Ovary (tissue), 7 donors: ENCODE measurements at regions not wholly inside any gene's neighbourhood (a gene's known extent, or its start where the extent isn't known, plus 50 kb on each side); places are given as distances from the start of the nearest gene placed in this dataset.

Experiments used
- DNase-seq, 5 donors: peaks; one replicate each; pipeline ENCODE4 v3.0.0-alpha.2; 2019 to 2020
- H3K27ac ChIP-seq, 2 donors: fragments of 200-600 bp; one replicate each; pipeline versions ENCODE4 v1.5.1 to v1.8.0; 2019 to 2022
- H3K27me3 ChIP-seq: fragments of 200-600 bp; one replicate; pipeline ENCODE4 v1.8.0; 2022
- H3K36me3 ChIP-seq: fragments of 200-600 bp; sonication (generic); one replicate; pipeline ENCODE4 v1.5.1; 2019
- H3K4me1 ChIP-seq: one replicate; pipeline ENCODE4 v1.8.1; 2013; ENCODE audit warnings: mild to moderate bottlenecking, moderate library complexity; ENCODE audit not compliant: insufficient read depth
- H3K4me3 ChIP-seq: fragments of 200-600 bp; sonication (generic); one replicate; pipeline ENCODE4 v1.5.1; 2017
- H3K9me3 ChIP-seq, 2 donors: fragments of 200-600 bp in 1 of 2; sonication (generic) in 1 of 2; one replicate each; pipeline versions ENCODE4 v1.5.1 to v1.8.1; 2013 to 2019; ENCODE audit warnings: mild to moderate bottlenecking in 1 of 2, moderate library complexity in 1 of 2
- EP300 ChIP-seq: sonication (generic); formaldehyde crosslinking; IDR thresholded peaks from one replicate; pipeline ENCODE4 v1.6.1; 2017; ENCODE audit warnings: antibody characterized with exemption
- POLR2A ChIP-seq: fragments of 450-650 bp; IDR thresholded peaks from one replicate; pipeline ENCODE4 v1.6.1; 2017; ENCODE audit warnings: antibody characterized with exemption, mild to moderate bottlenecking, moderate library complexity
- WGBS, 3 donors: extraction: QIAGEN DNeasy Blood & Tissue Kit in 1 of 3; methylation state at CpG; one replicate each; pipeline versions ENCODE4 v1.1.5 to v1.1.7; 2013 to 2017; 5-methylcytosine and 5-hydroxymethylcytosine counted together
- intact Hi-C, 4 donors: fragments of 100-400 bp; cut with DNase I; formaldehyde crosslinking; loops; one replicate each; pipeline versions ENCODE4 v1.11.0 to v1.15.1; 2022 to 2023
- TF ChIP-seq, protein P1 (sequence below), 3 donors: fragments of 450-650 bp in 2 of 3; fragments of 200-600 bp in 1 of 3; IDR thresholded peaks; one replicate each; pipeline versions ENCODE4 v1.5.1 to v1.8.0; 2016 to 2022; ENCODE audit warnings: antibody characterized with exemption in 3 of 3, mild to moderate bottlenecking in 1 of 3
- donor health status: DM: no; HTN: no; CAD: no; lungs with moderate emphysema.
- donor health status: DM: no; HTN: no; CAD: no.
- donor health status: Bipolar disorder and iron deficiency.
- donor health status: DM: no; HTN: no; CAD: no.
- donor health status: DM: yes; HTN: yes; CAD: no.

DNA sequence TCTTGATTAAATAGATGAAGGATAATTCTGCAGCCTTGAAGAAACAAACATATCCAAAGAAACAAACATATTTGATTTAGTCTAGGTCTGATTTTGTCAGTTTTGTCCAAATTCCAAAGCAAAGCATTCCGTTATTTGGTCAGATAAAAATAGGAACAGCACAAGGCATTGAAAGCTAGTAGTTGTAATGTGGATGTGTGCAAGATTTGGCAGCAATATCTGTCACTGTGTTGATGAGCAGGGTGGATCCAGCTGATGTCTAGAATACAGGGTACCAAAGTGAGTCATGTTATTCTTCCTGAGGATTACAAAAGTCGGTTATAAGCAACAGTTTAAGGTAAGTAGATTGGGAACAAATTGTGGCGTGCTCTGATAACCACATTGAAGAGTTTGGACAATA, 69.3 kb upstream of the PLPPR1 start:
- DNase-seq, result no peak
- Histone ChIP-seq H3K27me3 (no peaks in the 10 kb centered on the region), H3K4me3 (no peak overlapping the region), H3K36me3 (no peaks in the 10 kb centered on the region), H3K9me3 (no peaks in the 10 kb centered on the region), H3K4me1 (no peaks in the 10 kb centered on the region), H3K27ac (no peak overlapping the region)
- 68 to 82% (median 71%) methylated on average over 3 of the region's 3 CpGs for WGBS, 3 donors
- no peak for TF ChIP-seq EP300
- TF ChIP-seq, protein P1, sequence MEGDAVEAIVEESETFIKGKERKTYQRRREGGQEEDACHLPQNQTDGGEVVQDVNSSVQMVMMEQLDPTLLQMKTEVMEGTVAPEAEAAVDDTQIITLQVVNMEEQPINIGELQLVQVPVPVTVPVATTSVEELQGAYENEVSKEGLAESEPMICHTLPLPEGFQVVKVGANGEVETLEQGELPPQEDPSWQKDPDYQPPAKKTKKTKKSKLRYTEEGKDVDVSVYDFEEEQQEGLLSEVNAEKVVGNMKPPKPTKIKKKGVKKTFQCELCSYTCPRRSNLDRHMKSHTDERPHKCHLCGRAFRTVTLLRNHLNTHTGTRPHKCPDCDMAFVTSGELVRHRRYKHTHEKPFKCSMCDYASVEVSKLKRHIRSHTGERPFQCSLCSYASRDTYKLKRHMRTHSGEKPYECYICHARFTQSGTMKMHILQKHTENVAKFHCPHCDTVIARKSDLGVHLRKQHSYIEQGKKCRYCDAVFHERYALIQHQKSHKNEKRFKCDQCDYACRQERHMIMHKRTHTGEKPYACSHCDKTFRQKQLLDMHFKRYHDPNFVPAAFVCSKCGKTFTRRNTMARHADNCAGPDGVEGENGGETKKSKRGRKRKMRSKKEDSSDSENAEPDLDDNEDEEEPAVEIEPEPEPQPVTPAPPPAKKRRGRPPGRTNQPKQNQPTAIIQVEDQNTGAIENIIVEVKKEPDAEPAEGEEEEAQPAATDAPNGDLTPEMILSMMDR (IDR thresholded peaks at IDR 0.05), result no peak
- TF ChIP-seq POLR2A, result no peak
- intact Hi-C loops, result no loop called here
